ENCODE measurements at regions not wholly inside any gene's neighbourhood (a gene's known extent, or its start where the extent isn't known, plus 50 kb on each side); places are given as distances from the start of the nearest gene placed in this dataset.

DNA sequence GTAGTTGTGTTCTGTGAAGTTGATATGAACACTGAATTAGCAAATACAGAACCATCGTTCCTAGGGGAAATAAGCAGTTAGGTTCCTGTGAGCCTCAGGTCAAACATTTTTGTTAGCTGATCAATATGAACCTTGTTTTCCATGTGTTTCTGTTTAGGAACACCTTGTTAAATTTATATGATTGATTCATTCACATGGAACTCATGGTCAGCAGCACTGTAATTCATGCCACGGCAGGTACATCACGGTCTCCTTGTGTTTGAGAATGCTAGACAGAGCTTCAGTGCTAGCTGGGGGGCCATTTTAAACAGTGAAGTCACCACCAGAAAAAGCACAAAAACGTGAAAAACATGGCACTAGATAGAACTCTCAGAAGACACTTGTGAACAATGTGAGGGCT, 62.2 kb downstream of the MYCN start:
- no peak overlapping the region for H2AFZ ChIP-seq (ENCODE audit: low read depth, low read length)
- H3K27me3 ChIP-seq (ENCODE audit: insufficient read depth, low read depth, low read length) = no peaks in the 10 kb centered on the region
- H3K79me2 ChIP-seq (replicated peaks; ENCODE audit: insufficient read depth, low read length) = no peaks in the 10 kb centered on the region
- H3K27ac ChIP-seq (ENCODE audit: low read length) = no peak overlapping the region
- no peaks in the 10 kb centered on the region for H3K9me2 ChIP-seq (ENCODE audit: insufficient read depth, low read length)
- TF ChIP-seq RAD21 (conservative IDR thresholded peaks at IDR 0.05) (no peak), POLR2AphosphoS5 (IDR thresholded peaks at IDR 0.05) (no peak), TAF1 (IDR thresholded peaks at IDR 0.05; ENCODE audit: low read depth) (no peak), EZH2 (IDR thresholded peaks at IDR 0.05; ENCODE audit: borderline replicate concordance, insufficient read depth, low read length, poor library complexity, severe bottlenecking) (no peak), EP300 (conservative IDR thresholded peaks at IDR 0.05; ENCODE audit: poor library complexity, severe bottlenecking) (no peak)
- TF ChIP-seq, protein P1, sequence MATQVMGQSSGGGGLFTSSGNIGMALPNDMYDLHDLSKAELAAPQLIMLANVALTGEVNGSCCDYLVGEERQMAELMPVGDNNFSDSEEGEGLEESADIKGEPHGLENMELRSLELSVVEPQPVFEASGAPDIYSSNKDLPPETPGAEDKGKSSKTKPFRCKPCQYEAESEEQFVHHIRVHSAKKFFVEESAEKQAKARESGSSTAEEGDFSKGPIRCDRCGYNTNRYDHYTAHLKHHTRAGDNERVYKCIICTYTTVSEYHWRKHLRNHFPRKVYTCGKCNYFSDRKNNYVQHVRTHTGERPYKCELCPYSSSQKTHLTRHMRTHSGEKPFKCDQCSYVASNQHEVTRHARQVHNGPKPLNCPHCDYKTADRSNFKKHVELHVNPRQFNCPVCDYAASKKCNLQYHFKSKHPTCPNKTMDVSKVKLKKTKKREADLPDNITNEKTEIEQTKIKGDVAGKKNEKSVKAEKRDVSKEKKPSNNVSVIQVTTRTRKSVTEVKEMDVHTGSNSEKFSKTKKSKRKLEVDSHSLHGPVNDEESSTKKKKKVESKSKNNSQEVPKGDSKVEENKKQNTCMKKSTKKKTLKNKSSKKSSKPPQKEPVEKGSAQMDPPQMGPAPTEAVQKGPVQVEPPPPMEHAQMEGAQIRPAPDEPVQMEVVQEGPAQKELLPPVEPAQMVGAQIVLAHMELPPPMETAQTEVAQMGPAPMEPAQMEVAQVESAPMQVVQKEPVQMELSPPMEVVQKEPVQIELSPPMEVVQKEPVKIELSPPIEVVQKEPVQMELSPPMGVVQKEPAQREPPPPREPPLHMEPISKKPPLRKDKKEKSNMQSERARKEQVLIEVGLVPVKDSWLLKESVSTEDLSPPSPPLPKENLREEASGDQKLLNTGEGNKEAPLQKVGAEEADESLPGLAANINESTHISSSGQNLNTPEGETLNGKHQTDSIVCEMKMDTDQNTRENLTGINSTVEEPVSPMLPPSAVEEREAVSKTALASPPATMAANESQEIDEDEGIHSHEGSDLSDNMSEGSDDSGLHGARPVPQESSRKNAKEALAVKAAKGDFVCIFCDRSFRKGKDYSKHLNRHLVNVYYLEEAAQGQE (IDR thresholded peaks at IDR 0.05; ENCODE audit: borderline replicate concordance) = no peak
- H3K36me3 ChIP-seq (ENCODE audit: insufficient read depth, low read length) = no peaks in the 10 kb centered on the region
- H3K9ac ChIP-seq (ENCODE audit: low read length) = no peak overlapping the region
- H3K9me3 ChIP-seq (ENCODE audit: low read length) = no peaks in the 10 kb centered on the region
- no peak overlapping the region for H3K4me3 ChIP-seq (ENCODE audit: low read length)
- no peaks in the 10 kb centered on the region for H3F3A ChIP-seq (ENCODE audit: insufficient read depth, low read length, poor library complexity, severe bottlenecking)
- no peak overlapping the region for H3K4me2 ChIP-seq (ENCODE audit: low read length)
- no peaks in the 10 kb centered on the region for H4K20me1 ChIP-seq (ENCODE audit: insufficient read depth)

DNA sequence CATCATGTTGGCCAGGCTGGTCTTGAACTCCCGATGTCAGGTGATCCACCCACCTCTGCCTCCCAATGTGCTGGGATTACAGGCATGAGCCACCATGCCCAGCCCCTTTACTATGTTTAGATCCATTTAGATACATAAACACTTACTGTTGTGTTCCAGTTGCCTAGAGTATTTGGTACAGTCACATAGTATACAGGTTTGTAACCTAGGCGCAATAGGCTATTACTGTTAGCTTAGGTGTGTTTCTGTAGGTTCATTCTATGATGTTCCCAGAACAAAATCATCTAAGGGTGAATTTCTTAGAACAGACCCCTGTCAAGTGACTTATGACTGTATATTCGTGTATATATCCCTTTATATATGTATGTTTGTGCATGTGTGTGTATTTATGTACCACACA, 61.8 kb downstream of the MYCN start:
- H3K27me3 ChIP-seq (ENCODE audit: insufficient read depth, low read depth, low read length) = no peaks in the 10 kb centered on the region
- no peak overlapping the region for H3K4me3 ChIP-seq (ENCODE audit: low read length)
- H4K20me1 ChIP-seq (ENCODE audit: insufficient read depth) = no peaks in the 10 kb centered on the region
- H2AFZ ChIP-seq (ENCODE audit: low read depth, low read length) = no peak overlapping the region
- no peaks in the 10 kb centered on the region for H3K79me2 ChIP-seq (replicated peaks; ENCODE audit: insufficient read depth, low read length)
- no peaks in the 10 kb centered on the region for H3K9me3 ChIP-seq (ENCODE audit: low read length)
- H3K36me3 ChIP-seq (ENCODE audit: insufficient read depth, low read length) = no peaks in the 10 kb centered on the region
- TF ChIP-seq MXI1 (conservative IDR thresholded peaks at IDR 0.05; ENCODE audit: poor library complexity, severe bottlenecking) (no peak), EP300 (conservative IDR thresholded peaks at IDR 0.05; ENCODE audit: poor library complexity, severe bottlenecking) (no peak), TAF1 (IDR thresholded peaks at IDR 0.05; ENCODE audit: low read depth) (no peak), EZH2 (IDR thresholded peaks at IDR 0.05; ENCODE audit: borderline replicate concordance, insufficient read depth, low read length, poor library complexity, severe bottlenecking) (no peak), RAD21 (conservative IDR thresholded peaks at IDR 0.05) (no peak), SMC3 (conservative IDR thresholded peaks at IDR 0.05; ENCODE audit: poor library complexity) (no peak), POLR2AphosphoS5 (IDR thresholded peaks at IDR 0.05) (no peak)
- TF ChIP-seq, protein P1 (IDR thresholded peaks at IDR 0.05; ENCODE audit: borderline replicate concordance) = no peak
- TF ChIP-seq, protein P2, sequence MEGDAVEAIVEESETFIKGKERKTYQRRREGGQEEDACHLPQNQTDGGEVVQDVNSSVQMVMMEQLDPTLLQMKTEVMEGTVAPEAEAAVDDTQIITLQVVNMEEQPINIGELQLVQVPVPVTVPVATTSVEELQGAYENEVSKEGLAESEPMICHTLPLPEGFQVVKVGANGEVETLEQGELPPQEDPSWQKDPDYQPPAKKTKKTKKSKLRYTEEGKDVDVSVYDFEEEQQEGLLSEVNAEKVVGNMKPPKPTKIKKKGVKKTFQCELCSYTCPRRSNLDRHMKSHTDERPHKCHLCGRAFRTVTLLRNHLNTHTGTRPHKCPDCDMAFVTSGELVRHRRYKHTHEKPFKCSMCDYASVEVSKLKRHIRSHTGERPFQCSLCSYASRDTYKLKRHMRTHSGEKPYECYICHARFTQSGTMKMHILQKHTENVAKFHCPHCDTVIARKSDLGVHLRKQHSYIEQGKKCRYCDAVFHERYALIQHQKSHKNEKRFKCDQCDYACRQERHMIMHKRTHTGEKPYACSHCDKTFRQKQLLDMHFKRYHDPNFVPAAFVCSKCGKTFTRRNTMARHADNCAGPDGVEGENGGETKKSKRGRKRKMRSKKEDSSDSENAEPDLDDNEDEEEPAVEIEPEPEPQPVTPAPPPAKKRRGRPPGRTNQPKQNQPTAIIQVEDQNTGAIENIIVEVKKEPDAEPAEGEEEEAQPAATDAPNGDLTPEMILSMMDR (IDR thresholded peaks at IDR 0.05; ENCODE audit: poor library complexity, severe bottlenecking) = no peak
- no peak overlapping the region for H3K9ac ChIP-seq (ENCODE audit: low read length)
- no peaks in the 10 kb centered on the region for H3K9me2 ChIP-seq (ENCODE audit: insufficient read depth, low read length)
- H3F3A ChIP-seq (ENCODE audit: insufficient read depth, low read length, poor library complexity, severe bottlenecking) = no peaks in the 10 kb centered on the region
- no peak overlapping the region for H3K27ac ChIP-seq (ENCODE audit: low read length)
- H3K4me2 ChIP-seq (ENCODE audit: low read length) = no peak overlapping the region
